HCT116 (cell line): ENCODE measurements at regions not wholly inside any gene's neighbourhood (a gene's known extent, or its start where the extent isn't known, plus 50 kb on each side); places are given as distances from the start of the nearest gene placed in this dataset.

ENCODE experiments used
- CTCF ChIP-seq, 3 experiments: fragments of 200-600 bp in 1 of 3; sonication (generic) in 1 of 3; IDR thresholded peaks in 2 of 3; conservative IDR thresholded peaks in 1 of 3; 2 replicates each; pipeline ENCODE4 v1.5.1; 2012 to 2017; ENCODE audit warnings: low read depth in 2 of 3, low read length in 2 of 3, antibody characterized with exemption in 1 of 3, borderline replicate concordance in 1 of 3, control low read depth in 1 of 3, mild to moderate bottlenecking in 1 of 3, mixed read lengths in 1 of 3, mixed run types in 1 of 3, moderate library complexity in 1 of 3; ENCODE audit not compliant: insufficient read depth in 1 of 3
- RAD21 ChIP-seq: IDR thresholded peaks from 2 replicates; pipeline ENCODE4 v1.6.1; 2012; ENCODE audit warnings: low read depth, mild to moderate bottlenecking
- SIN3A ChIP-seq: IDR thresholded peaks from 2 replicates; pipeline ENCODE4 v1.6.1; 2012; ENCODE audit warnings: low read depth

GRCh38 chr3:177904621-177905020 lies 631.6 kb upstream of the KCNMB2 start:
- TF ChIP-seq CTCF (IDR thresholded peaks at IDR 0.05 in 2 of 3, conservative IDR thresholded peaks at IDR 0.05 in 1 of 3; ENCODE audit: borderline replicate concordance in 1 of 3, insufficient read depth in 1 of 3, low read depth in 2 of 3, low read length in 2 of 3) (no peak), RAD21 (no peak), SIN3A (no peak)
